HG03558 (cell line): ENCODE measurements at regions not wholly inside any gene's neighbourhood (a gene's known extent, or its start where the extent isn't known, plus 50 kb on each side); places are given as distances from the start of the nearest gene placed in this dataset.
"Not testable (repeated sequence)": the region's sequence is repeated elsewhere in the genome, so short reads cannot be mapped to it uniquely, and the experiment has no call there.

Experiments
- ATAC-seq: cut with Tn5 transposase; IDR thresholded peaks from one replicate; pipeline ENCODE4 v1.9.1; 2021; ENCODE audit warnings: moderate number of reproducible peaks; ENCODE audit not compliant: unreplicated experiment; ENCODE audit errors: extremely low read depth

- not testable (repeated sequence) for ATAC-seq
These were observed 142.8 kb downstream of the DYRK2 start for GRCh38 chr12:67791362-67791761.

DNA sequence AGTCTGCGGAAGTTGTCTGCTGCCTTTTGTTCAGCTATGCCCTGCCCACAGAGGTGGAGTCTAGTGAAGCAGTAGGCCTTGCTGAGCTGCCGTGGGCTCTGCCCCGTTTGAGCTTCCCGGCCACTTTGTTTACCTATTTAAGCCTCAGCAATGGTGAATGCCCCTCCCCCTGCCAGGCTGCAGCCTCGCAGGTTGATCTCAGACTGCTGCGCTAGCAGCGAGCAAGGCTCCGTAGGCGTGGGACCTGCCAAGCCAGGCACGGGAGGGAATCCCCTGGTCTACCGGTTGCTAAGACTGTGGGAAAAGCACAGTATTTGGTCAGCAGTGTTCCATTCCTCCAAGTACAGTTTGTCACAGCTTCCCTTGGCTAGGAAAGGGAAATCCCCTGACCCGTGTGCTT, 143.6 kb downstream of the DYRK2 start:
- ATAC-seq = no peak

GRCh38 chr12:67794161-67794560, 145.6 kb downstream of the DYRK2 start:
- ATAC-seq = no peak

- ATAC-seq = no peak
These were observed 146.7 kb downstream of the DYRK2 start for GRCh38 chr12:67795236-67795635.

GRCh38 chr12:67797185-67797741, 148.7 kb downstream of the DYRK2 start:
- no peak for ATAC-seq

- no peak for ATAC-seq
These were observed 149.2 kb downstream of the DYRK2 start for GRCh38 chr12:67797753-67798152.

GRCh38 chr12:67798768-67799167, 150.2 kb downstream of the DYRK2 start:
- no peak for ATAC-seq

GRCh38 chr12:67802731-67803130, 154.2 kb downstream of the DYRK2 start:
- ATAC-seq = no peak

DNA sequence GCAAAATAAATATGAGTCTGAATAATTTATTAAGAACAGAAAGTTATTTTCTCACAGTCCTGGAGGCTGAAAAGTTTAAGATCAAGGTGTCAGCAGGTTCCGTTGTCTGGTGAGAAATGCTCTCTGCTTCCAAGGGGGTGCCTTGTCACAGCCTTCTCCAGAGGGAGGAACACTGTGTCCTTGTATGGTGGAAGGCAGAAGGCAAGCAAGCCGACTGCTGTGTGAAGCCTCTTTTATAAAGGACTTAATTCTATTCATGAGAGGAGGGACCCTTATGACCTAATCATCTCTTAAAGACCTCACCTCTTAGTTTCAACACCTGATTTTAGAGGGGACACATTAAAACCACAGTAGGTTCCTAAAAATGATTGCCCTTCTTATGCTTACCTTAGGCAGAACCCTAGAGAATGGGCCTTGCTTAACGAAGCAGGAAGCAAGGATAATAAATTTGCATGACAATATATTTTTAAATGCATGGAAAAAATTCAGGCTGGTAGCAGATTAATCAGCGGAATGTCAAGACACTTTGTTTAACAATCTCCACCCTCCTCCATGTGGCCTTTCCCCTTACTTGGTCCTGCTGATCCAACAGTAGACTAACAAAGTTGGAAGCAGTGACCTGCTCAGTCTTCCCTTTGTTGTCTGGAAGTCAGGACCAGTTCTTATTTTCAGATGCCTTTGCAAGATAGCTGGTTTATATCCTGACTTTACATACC, 154.9 kb downstream of the DYRK2 start:
- ATAC-seq = no peak

GRCh38 chr12:67804168-67804567, 155.6 kb downstream of the DYRK2 start:
- peak; percentile 56 for ATAC-seq

GRCh38 chr12:67807814-67808213, 159.3 kb downstream of the DYRK2 start:
- no peak for ATAC-seq

GRCh38 chr12:67810166-67810565, 161.6 kb downstream of the DYRK2 start:
- ATAC-seq = no peak

- no peak for ATAC-seq
These were observed 163.2 kb downstream of the DYRK2 start for GRCh38 chr12:67811437-67812361.

GRCh38 chr12:67813456-67813904, 164.9 kb downstream of the DYRK2 start:
- no peak for ATAC-seq

GRCh38 chr12:67816269-67816668, 167.7 kb downstream of the DYRK2 start:
- ATAC-seq = no peak

DNA sequence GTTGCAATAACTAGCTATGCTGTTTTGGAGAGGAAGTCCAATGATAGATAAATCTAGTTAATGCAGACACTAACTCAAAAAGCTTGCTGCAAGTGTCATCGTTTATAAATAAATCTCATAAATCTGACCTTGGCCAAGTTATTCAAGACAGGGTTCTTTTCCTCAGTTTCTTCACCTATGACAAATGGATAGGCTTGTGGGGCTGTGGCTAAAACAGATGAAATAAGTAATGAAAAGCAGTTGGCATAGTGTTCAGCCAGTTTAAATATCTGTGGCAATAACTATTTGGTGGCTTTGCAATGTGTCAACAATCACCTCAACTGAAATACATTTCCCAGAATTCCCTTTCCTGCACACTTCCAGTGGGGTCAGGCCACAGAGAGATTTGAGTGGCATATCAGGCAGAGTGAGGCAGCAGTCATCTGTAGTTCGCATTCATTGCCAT, 169.9 kb downstream of the DYRK2 start:
- no peak for ATAC-seq

DNA sequence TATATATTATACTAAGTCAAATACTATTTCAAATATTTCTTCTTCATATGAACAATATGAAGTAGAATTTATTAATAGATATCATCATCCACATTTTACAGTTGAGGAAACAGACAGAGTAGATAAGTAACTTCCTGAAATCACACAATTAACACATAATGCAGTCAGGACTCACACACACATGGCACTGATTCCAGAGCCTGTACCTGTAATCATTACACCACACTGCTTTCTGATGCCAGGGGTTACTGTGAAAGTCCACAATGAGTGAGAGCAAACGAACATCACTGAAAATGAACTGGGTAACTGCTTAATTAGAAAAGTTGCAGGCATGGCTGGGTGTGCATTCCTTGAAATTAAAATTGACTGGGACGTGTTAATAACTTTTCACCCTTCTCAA, 169.3 kb upstream of the IFNG-AS1 start:
- no peak for ATAC-seq

GRCh38 chr12:67820694-67821093, 168.6 kb upstream of the IFNG-AS1 start:
- no peak for ATAC-seq

- ATAC-seq = no peak
These were observed 166.4 kb upstream of the IFNG-AS1 start for GRCh38 chr12:67822826-67823225.

- no peak for ATAC-seq
These were observed 163.1 kb upstream of the IFNG-AS1 start for GRCh38 chr12:67826148-67826547.
